Left lung (tissue), 4 donors: ENCODE measurements at regions not wholly inside any gene's neighbourhood (a gene's known extent, or its start where the extent isn't known, plus 50 kb on each side); places are given as distances from the start of the nearest gene placed in this dataset.

Source experiments
- ATAC-seq: fragments of 200-7000 bp; cut with Tn5 transposase; one replicate; pipeline ENCODE4 v1.9.1; 2020; ENCODE audit warnings: moderate library complexity
- DNase-seq, 4 donors: peaks; one replicate each; pipeline ENCODE4 v3.0.0-alpha.2; 2013 to 2020
- H3K27ac ChIP-seq, 2 donors: fragments of 200-600 bp; sonication (generic) in 1 of 2; one replicate each; pipeline versions ENCODE4 v1.5.0 to v1.8.0; 2020 to 2021
- H3K27me3 ChIP-seq, 2 donors: fragments of 200-600 bp; sonication (generic) in 1 of 2; one replicate each; pipeline versions ENCODE4 v1.5.0 to v1.8.0; 2020 to 2021
- H3K36me3 ChIP-seq, 2 donors: fragments of 200-600 bp; sonication (generic) in 1 of 2; one replicate each; pipeline versions ENCODE4 v1.5.0 to v1.8.0; 2020 to 2021
- H3K4me1 ChIP-seq, 2 donors: fragments of 200-600 bp; one replicate each; pipeline ENCODE4 v1.8.0; 2021
- H3K4me3 ChIP-seq, 2 donors: fragments of 200-600 bp; sonication (generic) in 1 of 2; one replicate each; pipeline versions ENCODE4 v1.5.0 to v1.8.0; 2020 to 2021; ENCODE audit warnings: mild to moderate bottlenecking in 1 of 2
- H3K9me3 ChIP-seq, 2 donors: fragments of 200-600 bp; sonication (generic) in 1 of 2; one replicate each; pipeline versions ENCODE4 v1.5.0 to v1.8.0; 2020 to 2021
- intact Hi-C, 2 donors: fragments of 100-400 bp; cut with DNase I; formaldehyde crosslinking; loops; one replicate each; pipeline versions ENCODE4 v1.11.2 to v1.14.2; 2022
- TF ChIP-seq, protein P1 (sequence below), 2 donors: fragments of 200-600 bp; sonication (generic) in 1 of 2; IDR thresholded peaks; one replicate each; pipeline versions ENCODE4 v1.5.0 to v1.8.0; 2021; ENCODE audit warnings: antibody characterized with exemption in 2 of 2
- donor health status: DM: no; HTN: yes; CAD: no.
- donor health status: DM: no; HTN: no; CAD: no.

DNA sequence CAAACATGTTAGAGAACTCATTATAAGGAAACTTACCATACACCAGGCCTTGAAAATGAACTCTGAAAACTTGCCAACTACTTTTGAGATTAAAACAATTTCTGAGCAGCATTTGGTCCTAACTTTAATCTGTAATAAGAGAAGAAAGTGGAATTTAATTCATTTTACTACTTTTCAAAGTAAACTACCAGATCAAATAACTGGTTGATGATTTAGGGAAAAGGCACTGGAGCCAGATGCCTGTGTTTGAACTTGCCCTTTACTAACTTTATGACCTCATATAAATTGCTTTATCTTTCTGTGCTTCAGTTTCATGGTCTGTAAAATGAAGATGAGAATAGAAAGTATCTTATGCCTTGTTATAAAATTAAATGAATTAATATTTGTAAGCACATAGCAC, 159.9 kb upstream of the PCDH18 start:
- TF ChIP-seq, protein P1, sequence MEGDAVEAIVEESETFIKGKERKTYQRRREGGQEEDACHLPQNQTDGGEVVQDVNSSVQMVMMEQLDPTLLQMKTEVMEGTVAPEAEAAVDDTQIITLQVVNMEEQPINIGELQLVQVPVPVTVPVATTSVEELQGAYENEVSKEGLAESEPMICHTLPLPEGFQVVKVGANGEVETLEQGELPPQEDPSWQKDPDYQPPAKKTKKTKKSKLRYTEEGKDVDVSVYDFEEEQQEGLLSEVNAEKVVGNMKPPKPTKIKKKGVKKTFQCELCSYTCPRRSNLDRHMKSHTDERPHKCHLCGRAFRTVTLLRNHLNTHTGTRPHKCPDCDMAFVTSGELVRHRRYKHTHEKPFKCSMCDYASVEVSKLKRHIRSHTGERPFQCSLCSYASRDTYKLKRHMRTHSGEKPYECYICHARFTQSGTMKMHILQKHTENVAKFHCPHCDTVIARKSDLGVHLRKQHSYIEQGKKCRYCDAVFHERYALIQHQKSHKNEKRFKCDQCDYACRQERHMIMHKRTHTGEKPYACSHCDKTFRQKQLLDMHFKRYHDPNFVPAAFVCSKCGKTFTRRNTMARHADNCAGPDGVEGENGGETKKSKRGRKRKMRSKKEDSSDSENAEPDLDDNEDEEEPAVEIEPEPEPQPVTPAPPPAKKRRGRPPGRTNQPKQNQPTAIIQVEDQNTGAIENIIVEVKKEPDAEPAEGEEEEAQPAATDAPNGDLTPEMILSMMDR (IDR thresholded peaks at IDR 0.05) = no peak
- Histone ChIP-seq H3K27me3 (no peaks in the 10 kb centered on the region), H3K36me3 (no peaks in the 10 kb centered on the region), H3K9me3 (no peaks in the 10 kb centered on the region), H3K4me3 (no peak overlapping the region), H3K4me1 (no peaks in the 10 kb centered on the region), H3K27ac (no peak overlapping the region)
- intact Hi-C loops = no loop called here
- ATAC-seq (no peak), DNase-seq (no peak)

DNA sequence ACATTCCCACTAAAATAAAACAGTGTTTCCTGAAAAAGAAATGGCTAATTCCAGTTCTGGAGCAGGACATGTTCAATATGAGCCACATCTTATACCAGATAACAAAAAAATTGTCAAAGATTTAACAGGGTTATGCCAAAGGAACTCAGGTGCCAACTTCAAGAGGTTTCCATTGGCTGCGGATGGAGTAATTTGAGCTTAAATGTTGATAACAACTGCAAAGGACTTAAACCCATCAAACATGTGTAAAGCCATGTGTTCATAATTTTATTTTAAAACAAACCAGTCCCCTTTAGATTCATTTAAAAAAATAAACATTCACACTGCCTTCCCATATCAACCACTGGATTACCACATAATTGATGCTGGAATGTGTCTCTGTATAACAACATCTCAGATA, 156.4 kb upstream of the PCDH18 start:
- intact Hi-C loops = no loop called here
- ATAC-seq = no peak
- TF ChIP-seq, protein P1 (IDR thresholded peaks at IDR 0.05) = no peak
- no peaks in the 10 kb centered on the region for H3K4me1 ChIP-seq
- no peaks in the 10 kb centered on the region for H3K36me3 ChIP-seq
- no peak overlapping the region for H3K4me3 ChIP-seq
- no peaks in the 10 kb centered on the region for H3K27me3 ChIP-seq
- H3K27ac ChIP-seq = no peak overlapping the region
- no peaks in the 10 kb centered on the region for H3K9me3 ChIP-seq
- DNase-seq = no peak

DNA sequence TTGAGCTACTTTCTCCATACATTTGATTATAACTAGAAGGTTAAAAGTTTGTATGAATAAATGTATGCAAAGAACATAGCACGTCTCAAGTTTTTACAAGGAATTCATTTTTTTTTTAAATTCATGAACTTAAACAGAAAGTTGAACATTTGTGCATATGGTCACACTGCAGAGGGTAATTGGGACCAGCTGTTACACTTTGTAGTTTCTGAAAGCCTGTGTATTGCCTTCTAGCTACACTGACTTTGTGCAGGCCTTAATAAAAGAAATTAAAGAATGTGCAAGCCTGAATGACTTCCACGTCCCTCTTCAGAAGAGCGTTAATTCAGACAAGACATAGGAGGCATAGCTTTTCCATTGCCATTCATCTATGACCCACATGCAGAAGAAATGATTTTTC, 153.1 kb upstream of the PCDH18 start:
- ATAC-seq = no peak
- Histone ChIP-seq H3K9me3 (no peaks in the 10 kb centered on the region), H3K27me3 (no peaks in the 10 kb centered on the region), H3K4me1 (no peaks in the 10 kb centered on the region), H3K27ac (no peak overlapping the region), H3K4me3 (no peak overlapping the region), H3K36me3 (no peaks in the 10 kb centered on the region)
- TF ChIP-seq, protein P1 (IDR thresholded peaks at IDR 0.05) = no peak
- intact Hi-C loops = no loop called here
- DNase-seq = no peak

DNA sequence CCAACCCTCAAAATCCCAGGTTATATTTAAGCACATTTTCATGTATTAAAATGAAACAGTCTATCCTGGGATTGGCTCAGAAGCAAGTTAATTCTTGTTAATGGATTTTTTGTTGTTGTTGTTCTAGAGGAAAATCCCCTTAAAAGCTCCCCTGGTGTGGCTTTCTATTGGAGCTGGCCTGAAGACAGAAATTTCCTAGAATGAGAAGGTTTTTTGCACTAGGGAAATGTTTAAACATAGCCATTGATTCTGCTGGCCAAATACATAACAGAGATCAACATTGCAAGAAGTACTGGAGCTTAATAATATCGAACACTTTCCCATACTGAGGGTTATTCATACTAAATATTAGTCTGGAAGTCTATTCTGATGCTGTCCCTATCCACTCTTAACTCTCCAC, 148.8 kb upstream of the PCDH18 start:
- TF ChIP-seq, protein P1 (IDR thresholded peaks at IDR 0.05) = no peak
- intact Hi-C loops = no loop called here

GRCh38 chr4:137678796-137679195, 146.5 kb upstream of the PCDH18 start:
- H3K27me3 ChIP-seq = no peaks in the 10 kb centered on the region
- intact Hi-C loops = no loop called here
- TF ChIP-seq, protein P1 (IDR thresholded peaks at IDR 0.05) = no peak
- no peaks in the 10 kb centered on the region for H3K9me3 ChIP-seq
- H3K4me1 ChIP-seq = no peaks in the 10 kb centered on the region
- no peak overlapping the region for H3K4me3 ChIP-seq
- DNase-seq = no peak
- ATAC-seq = no peak
- H3K27ac ChIP-seq = no peak overlapping the region
- no peaks in the 10 kb centered on the region for H3K36me3 ChIP-seq

More for the DNA sequence above, 148.8 kb upstream of the PCDH18 start:
- Histone ChIP-seq H3K27me3 (no peaks in the 10 kb centered on the region), H3K4me1 (no peaks in the 10 kb centered on the region), H3K9me3 (no peaks in the 10 kb centered on the region), H3K36me3 (no peaks in the 10 kb centered on the region), H3K4me3 (no peak overlapping the region), H3K27ac (no peak overlapping the region)
- ATAC-seq = no peak
- DNase-seq = no peak
